Right lobe of liver (tissue), 6 donors: ENCODE measurements at regions not wholly inside any gene's neighbourhood (a gene's known extent, or its start where the extent isn't known, plus 50 kb on each side); places are given as distances from the start of the nearest gene placed in this dataset.

Source experiments
- ATAC-seq, 4 donors: fragments of 200-7000 bp; cut with Tn5 transposase; one replicate each; pipeline ENCODE4 v1.9.1; 2020; ENCODE audit warnings: mild to moderate bottlenecking in 4 of 4, moderate library complexity in 4 of 4
- DNase-seq, 3 donors: peaks; one replicate each; pipeline ENCODE4 v3.0.0-alpha.2; 2020
- H3K27ac ChIP-seq, 3 donors: fragments of 200-600 bp; one replicate each; pipeline ENCODE4 v1.8.0; 2022
- H3K27me3 ChIP-seq, 2 donors: fragments of 200-600 bp; one replicate each; pipeline ENCODE4 v1.8.0; 2022
- H3K36me3 ChIP-seq, 4 donors: fragments of 200-600 bp; sonication (generic) in 1 of 4; one replicate each; pipeline versions ENCODE4 v1.5.1 to v1.8.0; 2017 to 2022; ENCODE audit warnings: control low read depth in 1 of 4
- H3K4me1 ChIP-seq, 4 donors: fragments of 200-600 bp; sonication (generic) in 1 of 4; one replicate each; pipeline versions ENCODE4 v1.5.1 to v1.8.0; 2017 to 2022; ENCODE audit warnings: control low read depth in 1 of 4
- H3K4me3 ChIP-seq, 3 donors: fragments of 200-600 bp; one replicate each; pipeline ENCODE4 v1.8.0; 2022
- H3K9me3 ChIP-seq, 4 donors: fragments of 200-600 bp; sonication (generic) in 1 of 4; one replicate each; pipeline versions ENCODE4 v1.5.1 to v1.8.0; 2017 to 2022; ENCODE audit warnings: control low read depth in 1 of 4
- POLR2A ChIP-seq: fragments of 450-650 bp; IDR thresholded peaks from one replicate; pipeline ENCODE4 v1.6.1; 2017; ENCODE audit warnings: antibody characterized with exemption, mild to moderate bottlenecking
- WGBS: methylation state at CpG from one replicate; pipeline ENCODE4 v1.1.6; 2018; ENCODE audit warnings: low coverage, low lambda C conversion rate; ENCODE audit not compliant: insufficient coverage; ENCODE audit errors: missing lambda C conversion rate; 5-methylcytosine and 5-hydroxymethylcytosine counted together
- intact Hi-C, 2 donors: fragments of 100-400 bp; cut with DNase I; formaldehyde crosslinking; loops; one replicate each; pipeline versions ENCODE4 v1.11.2 to v1.14.1; 2022
- TF ChIP-seq, protein P1 (sequence below), 4 donors: fragments of 200-600 bp in 3 of 4; fragments of 450-650 bp in 1 of 4; IDR thresholded peaks; one replicate each; pipeline versions ENCODE4 v1.5.1 to v1.8.0; 2016 to 2022; ENCODE audit warnings: antibody characterized with exemption in 4 of 4, mild to moderate bottlenecking in 2 of 4
- donor health status: DM: no; HTN: yes; CAD: no.
- donor health status: DM: no; HTN: no; CAD: no.
- donor health status: DM: no; HTN: no; CAD: no.
- donor health status: DM: no; HTN: yes; CAD: no.
- donor health status: DM: no; HTN: yes; CAD: no.

DNA sequence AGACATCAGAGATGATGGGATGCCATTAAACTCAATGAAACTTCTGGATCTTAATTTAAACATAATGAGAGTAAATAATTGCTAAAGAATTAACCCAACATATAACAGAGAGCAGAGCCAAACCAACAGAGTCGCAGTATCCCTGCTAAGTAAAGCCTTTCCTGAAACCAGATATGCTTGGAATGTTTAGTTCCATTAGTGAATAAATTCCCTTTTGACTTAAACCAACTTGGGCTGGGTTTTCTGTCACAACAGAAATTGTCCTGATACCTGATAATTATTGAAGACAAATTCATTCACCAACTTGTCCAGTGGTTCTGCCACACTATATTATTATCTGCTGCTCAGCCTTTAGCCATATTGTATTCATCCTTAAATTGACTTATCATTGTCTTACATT is 286.7 kb downstream of the FZD1 start:
- TF ChIP-seq, protein P1, sequence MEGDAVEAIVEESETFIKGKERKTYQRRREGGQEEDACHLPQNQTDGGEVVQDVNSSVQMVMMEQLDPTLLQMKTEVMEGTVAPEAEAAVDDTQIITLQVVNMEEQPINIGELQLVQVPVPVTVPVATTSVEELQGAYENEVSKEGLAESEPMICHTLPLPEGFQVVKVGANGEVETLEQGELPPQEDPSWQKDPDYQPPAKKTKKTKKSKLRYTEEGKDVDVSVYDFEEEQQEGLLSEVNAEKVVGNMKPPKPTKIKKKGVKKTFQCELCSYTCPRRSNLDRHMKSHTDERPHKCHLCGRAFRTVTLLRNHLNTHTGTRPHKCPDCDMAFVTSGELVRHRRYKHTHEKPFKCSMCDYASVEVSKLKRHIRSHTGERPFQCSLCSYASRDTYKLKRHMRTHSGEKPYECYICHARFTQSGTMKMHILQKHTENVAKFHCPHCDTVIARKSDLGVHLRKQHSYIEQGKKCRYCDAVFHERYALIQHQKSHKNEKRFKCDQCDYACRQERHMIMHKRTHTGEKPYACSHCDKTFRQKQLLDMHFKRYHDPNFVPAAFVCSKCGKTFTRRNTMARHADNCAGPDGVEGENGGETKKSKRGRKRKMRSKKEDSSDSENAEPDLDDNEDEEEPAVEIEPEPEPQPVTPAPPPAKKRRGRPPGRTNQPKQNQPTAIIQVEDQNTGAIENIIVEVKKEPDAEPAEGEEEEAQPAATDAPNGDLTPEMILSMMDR (IDR thresholded peaks at IDR 0.05) = no peak
- TF ChIP-seq POLR2A = no peak
- no peaks in the 10 kb centered on the region for H3K27me3 ChIP-seq
- intact Hi-C loops = no loop called here
- WGBS = 80% methylated on average over 1 of the region's 1 CpG
- H3K4me3 ChIP-seq = no peak overlapping the region
- DNase-seq (no peak), ATAC-seq (no peak)
- no peaks in the 10 kb centered on the region for H3K9me3 ChIP-seq
- H3K27ac ChIP-seq = no peak overlapping the region
- peaks cover 0 to 3% (median 0%) of the 10 kb centered on the region in 4 donors for H3K4me1 ChIP-seq
- H3K36me3 ChIP-seq = no peaks in the 10 kb centered on the region

DNA sequence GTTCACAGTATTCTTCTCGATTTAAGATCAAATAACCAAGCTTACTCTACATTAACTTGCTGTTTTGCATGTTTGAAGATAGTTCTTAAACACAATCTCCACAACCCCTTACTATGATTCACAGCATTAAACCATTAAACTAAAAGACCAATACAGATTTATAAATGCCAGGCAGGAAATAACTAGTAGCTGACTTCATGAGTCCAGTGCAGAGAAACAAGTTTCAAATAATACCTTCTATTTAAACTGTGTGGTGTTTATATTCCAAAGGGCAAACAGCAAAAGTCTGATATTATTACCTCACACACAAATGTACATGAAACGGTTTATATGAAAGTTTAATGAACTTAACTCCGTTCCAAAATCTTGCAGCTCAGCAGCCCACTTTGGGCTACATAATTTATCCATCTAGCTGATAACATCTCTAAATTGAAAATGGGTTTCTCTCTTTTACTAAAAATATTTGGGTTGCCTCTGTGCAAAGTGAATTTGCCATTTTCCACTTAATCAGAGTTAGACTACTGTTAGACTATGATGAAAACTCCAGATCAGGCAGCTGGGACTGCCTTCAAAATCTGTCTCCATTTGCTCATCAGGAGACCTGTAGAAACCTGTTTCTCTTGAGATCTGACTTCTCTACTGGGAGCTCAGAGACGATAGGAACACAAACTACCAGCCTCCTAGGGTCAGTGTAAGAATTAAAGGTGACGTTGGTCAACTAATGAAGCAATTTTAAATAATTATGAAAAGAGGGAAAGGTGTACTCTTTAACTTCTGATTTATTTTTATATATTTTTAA is 287.3 kb downstream of the FZD1 start:
- H3K36me3 ChIP-seq = no peaks in the 10 kb centered on the region
- no peak overlapping the region for H3K27ac ChIP-seq
- intact Hi-C loops = no loop called here
- DNase-seq = no peak
- 35% methylated on average over 5 of the region's 5 CpGs for WGBS
- H3K27me3 ChIP-seq = no peaks in the 10 kb centered on the region
- no peaks in the 10 kb centered on the region for H3K9me3 ChIP-seq
- TF ChIP-seq POLR2A = no peak
- TF ChIP-seq, protein P1 (IDR thresholded peaks at IDR 0.05) = no peak
- H3K4me1 ChIP-seq = peaks cover 0 to 3% (median 0%) of the 10 kb centered on the region in 4 donors
- peak; percentile 42 to 90 (median 66) for ATAC-seq
- H3K4me3 ChIP-seq = no peak overlapping the region

DNA sequence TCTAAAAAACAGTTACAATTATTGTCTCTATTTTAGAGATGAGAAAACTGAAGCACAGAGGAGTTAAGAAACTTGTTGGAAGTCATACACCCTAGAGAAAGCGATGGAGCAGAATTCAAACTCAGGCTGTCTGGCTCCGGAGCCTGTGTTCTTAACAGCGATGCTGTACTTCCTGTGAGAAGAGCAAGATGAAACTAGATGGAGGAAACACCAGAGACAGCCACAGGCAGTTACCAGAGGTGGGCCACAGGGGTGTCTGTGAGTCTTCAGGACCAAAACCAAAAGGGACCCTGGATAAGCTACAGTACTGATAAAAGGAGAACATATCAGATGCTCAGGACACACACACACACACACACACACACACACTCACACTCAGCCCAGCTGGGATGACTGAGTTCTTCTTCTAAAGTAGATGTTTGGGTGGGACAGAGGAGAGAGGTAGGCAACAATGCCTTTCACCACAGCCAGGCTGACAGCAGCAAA is 289.2 kb downstream of the FZD1 start:
- H3K36me3 ChIP-seq = no peaks in the 10 kb centered on the region
- H3K27ac ChIP-seq = no peak overlapping the region
- ATAC-seq = no peak
- WGBS = 55% methylated on average over 3 of the region's 3 CpGs
- no peak overlapping the region for H3K4me3 ChIP-seq
- H3K27me3 ChIP-seq = no peaks in the 10 kb centered on the region
- no peak for DNase-seq
- no peak for TF ChIP-seq POLR2A
- TF ChIP-seq, protein P1 (IDR thresholded peaks at IDR 0.05) = no peak
- peaks cover 0 to 3% (median 0%) of the 10 kb centered on the region in 4 donors for H3K4me1 ChIP-seq
- H3K9me3 ChIP-seq = no peaks in the 10 kb centered on the region
- intact Hi-C loops = no loop called here

DNA sequence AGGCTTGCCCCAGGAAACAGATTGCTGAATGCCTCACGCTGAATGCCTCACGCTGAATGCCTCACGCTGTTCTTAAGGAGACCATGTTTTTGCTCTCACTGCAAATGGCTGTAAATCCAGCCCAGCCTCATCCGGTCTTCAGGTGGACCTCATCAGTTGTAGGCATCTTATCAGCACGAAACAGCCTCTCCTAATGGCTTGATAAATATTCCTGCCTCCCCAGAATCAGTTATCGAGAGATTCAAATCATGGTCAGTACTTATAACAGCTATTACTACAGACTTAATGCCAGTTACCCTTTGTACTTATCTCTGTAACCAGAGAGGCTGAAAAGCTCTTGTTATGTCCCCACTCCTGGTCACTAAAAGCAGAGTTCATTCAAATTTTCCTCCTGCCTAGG is 290.6 kb downstream of the FZD1 start:
- ATAC-seq (peak in 1 of 4 donors; percentile 39), DNase-seq (no peak)
- 60% methylated on average over 6 of the region's 6 CpGs for WGBS
- H3K27me3 ChIP-seq = no peaks in the 10 kb centered on the region
- no peak for TF ChIP-seq POLR2A
- H3K36me3 ChIP-seq = no peaks in the 10 kb centered on the region
- intact Hi-C loops = no loop called here
- no peak overlapping the region for H3K27ac ChIP-seq
- H3K9me3 ChIP-seq = no peaks in the 10 kb centered on the region
- peaks cover 0 to 3% (median 0%) of the 10 kb centered on the region in 4 donors for H3K4me1 ChIP-seq
- no peak overlapping the region for H3K4me3 ChIP-seq

DNA sequence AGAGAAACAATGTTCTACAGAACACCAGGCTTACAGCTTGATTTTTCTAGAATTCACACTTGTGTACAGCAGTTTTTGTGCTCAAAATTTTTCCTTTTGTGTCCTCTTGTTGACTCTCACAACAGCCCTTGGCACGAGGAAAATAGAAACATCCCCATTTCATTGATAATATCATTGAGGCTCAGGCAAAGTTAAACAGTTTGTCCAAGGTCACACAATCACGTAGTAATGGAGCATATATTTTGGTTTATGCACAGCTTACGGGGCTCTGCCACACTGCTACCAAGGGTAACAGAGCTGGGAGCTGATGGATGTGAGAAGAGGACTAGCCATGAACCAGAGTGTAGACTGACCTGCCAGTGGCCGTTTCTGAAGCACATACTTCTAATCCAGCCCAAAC is 292.0 kb downstream of the FZD1 start:
- Histone ChIP-seq H3K4me3 (no peak overlapping the region), H3K36me3 (no peaks in the 10 kb centered on the region), H3K27me3 (no peaks in the 10 kb centered on the region), H3K4me1 (peaks cover 0 to 1% (median 0%) of the 10 kb centered on the region in 4 donors), H3K9me3 (no peaks in the 10 kb centered on the region), H3K27ac (no peak overlapping the region)
- TF ChIP-seq POLR2A = no peak
- TF ChIP-seq, protein P1 (IDR thresholded peaks at IDR 0.05) = no peak
- 68% methylated on average over 4 of the region's 4 CpGs for WGBS
- intact Hi-C loops = no loop called here
- DNase-seq = no peak
- ATAC-seq = no peak
